ENCODE measurements at regions not wholly inside any gene's neighbourhood (a gene's known extent, or its start where the extent isn't known, plus 50 kb on each side); places are given as distances from the start of the nearest gene placed in this dataset.

DNA sequence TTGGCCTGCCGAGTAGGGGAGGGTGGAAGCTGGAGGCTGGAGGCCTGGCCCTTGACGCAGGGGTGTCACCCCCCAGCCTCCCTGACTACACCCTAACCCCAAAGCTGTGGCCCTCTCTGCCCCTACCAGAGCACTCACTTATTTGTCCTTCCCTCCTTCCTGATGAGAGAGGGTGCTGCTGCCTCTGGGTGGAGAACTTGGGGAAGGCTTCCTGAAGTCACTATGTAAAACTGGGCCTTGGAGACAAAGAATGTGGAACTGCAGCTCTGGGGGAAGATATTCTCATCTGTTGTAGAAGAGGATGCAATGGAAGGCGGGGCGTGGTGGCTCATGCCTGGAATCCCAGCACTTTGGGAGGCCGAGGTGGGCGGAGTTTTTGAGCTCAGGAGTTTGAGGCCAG lies 485.2 kb downstream of the ZNF536 start:
- no peak overlapping the region for H3K27ac Mint-ChIP-seq
- no peaks in the 10 kb centered on the region for H3K36me3 Mint-ChIP-seq
- H3K9me3 Mint-ChIP-seq: peaks cover 7% of the 10 kb centered on the region
- peaks cover 2% of the 10 kb centered on the region for H3K4me1 Mint-ChIP-seq
- DNase-seq (ENCODE audit: low spot score in 2 of 2, unreplicated experiment in 2 of 2): no peak
- TF ChIP-seq, protein P1, sequence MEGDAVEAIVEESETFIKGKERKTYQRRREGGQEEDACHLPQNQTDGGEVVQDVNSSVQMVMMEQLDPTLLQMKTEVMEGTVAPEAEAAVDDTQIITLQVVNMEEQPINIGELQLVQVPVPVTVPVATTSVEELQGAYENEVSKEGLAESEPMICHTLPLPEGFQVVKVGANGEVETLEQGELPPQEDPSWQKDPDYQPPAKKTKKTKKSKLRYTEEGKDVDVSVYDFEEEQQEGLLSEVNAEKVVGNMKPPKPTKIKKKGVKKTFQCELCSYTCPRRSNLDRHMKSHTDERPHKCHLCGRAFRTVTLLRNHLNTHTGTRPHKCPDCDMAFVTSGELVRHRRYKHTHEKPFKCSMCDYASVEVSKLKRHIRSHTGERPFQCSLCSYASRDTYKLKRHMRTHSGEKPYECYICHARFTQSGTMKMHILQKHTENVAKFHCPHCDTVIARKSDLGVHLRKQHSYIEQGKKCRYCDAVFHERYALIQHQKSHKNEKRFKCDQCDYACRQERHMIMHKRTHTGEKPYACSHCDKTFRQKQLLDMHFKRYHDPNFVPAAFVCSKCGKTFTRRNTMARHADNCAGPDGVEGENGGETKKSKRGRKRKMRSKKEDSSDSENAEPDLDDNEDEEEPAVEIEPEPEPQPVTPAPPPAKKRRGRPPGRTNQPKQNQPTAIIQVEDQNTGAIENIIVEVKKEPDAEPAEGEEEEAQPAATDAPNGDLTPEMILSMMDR (IDR thresholded peaks at IDR 0.05; ENCODE audit: unreplicated experiment): no peak
- no peak overlapping the region for H3K4me3 Mint-ChIP-seq
- H3K27me3 Mint-ChIP-seq (ENCODE audit: low read depth): peaks cover 8% of the 10 kb centered on the region

DNA sequence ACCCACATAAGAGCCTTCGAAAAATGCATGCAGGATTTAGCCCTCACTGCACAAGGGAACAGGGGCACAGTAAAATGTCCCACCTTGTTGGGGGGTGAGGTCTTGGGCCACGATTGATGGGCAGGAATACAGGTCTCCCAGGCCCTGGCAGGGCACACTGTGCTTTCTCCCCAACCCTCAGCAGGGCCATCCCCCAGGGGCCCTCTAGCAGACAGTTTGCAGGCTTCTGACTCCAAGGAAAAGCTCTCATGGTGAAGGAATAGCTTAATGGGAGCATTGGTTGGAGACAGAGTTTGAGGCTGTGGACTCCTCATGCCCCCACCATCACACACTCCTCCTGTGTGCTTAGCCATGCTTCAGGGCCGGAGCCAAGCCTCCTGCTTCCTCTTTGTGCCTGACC lies 484.6 kb downstream of the ZNF536 start:
- H3K36me3 Mint-ChIP-seq: no peaks in the 10 kb centered on the region
- H3K27me3 Mint-ChIP-seq (ENCODE audit: low read depth): peaks cover 8% of the 10 kb centered on the region
- no peak overlapping the region for H3K27ac Mint-ChIP-seq
- TF ChIP-seq, protein P1 (IDR thresholded peaks at IDR 0.05; ENCODE audit: unreplicated experiment): no peak
- no peak for DNase-seq (ENCODE audit: low spot score in 2 of 2, unreplicated experiment in 2 of 2)
- no peak overlapping the region for H3K4me3 Mint-ChIP-seq
- H3K4me1 Mint-ChIP-seq: peaks cover 2% of the 10 kb centered on the region
- H3K9me3 Mint-ChIP-seq: peaks cover 7% of the 10 kb centered on the region

DNA sequence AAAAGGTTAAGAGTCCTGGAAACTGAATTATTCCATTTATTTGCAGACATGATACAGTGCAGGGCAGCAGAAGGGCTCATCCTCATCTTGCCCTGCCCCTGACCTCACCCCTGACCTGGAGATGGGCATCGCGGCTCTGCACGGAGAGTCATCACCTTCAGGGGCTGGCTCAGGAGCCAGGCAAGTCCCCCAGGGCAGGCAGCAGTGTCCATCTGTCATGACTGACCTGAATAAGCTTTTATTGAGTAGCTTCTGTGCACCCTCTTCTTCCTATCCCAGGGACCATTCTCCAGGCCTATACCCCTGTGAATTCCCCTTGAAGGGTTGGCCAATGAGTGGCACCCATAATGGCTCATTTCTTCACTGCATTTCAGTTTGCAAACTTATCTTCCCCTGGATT lies 484.2 kb downstream of the ZNF536 start:
- H3K4me3 Mint-ChIP-seq: no peak overlapping the region
- peaks cover 2% of the 10 kb centered on the region for H3K4me1 Mint-ChIP-seq
- no peaks in the 10 kb centered on the region for H3K36me3 Mint-ChIP-seq
- H3K27me3 Mint-ChIP-seq (ENCODE audit: low read depth): peaks cover 5% of the 10 kb centered on the region
- DNase-seq (ENCODE audit: low spot score in 2 of 2, unreplicated experiment in 2 of 2): no peak
- TF ChIP-seq, protein P1 (IDR thresholded peaks at IDR 0.05; ENCODE audit: unreplicated experiment): no peak
- no peak overlapping the region for H3K27ac Mint-ChIP-seq
- H3K9me3 Mint-ChIP-seq: peaks cover 7% of the 10 kb centered on the region

DNA sequence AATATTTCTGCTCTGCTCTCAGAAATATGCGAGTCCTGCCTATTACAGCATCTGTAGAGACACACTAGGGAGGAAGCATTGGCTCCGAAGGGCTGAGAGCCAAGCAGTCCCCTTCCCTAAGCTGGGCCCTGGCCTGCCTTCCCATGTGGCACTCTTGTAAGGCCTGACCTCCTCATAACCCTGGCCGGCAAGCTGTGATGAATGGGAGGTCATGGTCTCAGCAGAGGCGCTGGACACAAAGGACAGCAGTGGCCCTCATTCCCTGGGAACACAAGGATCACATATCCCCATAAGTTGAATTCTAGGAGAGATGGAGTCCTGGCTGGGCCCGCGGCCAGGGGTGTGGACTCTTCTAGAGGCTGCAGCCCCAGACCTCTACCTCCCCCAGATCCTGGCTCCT lies 483.3 kb downstream of the ZNF536 start:
- peaks cover 7% of the 10 kb centered on the region for H3K9me3 Mint-ChIP-seq
- no peak overlapping the region for H3K27ac Mint-ChIP-seq
- H3K4me3 Mint-ChIP-seq: no peak overlapping the region
- peaks cover 4% of the 10 kb centered on the region for H3K27me3 Mint-ChIP-seq (ENCODE audit: low read depth)
- TF ChIP-seq, protein P1 (IDR thresholded peaks at IDR 0.05; ENCODE audit: unreplicated experiment): no peak
- no peaks in the 10 kb centered on the region for H3K36me3 Mint-ChIP-seq
- no peak for DNase-seq (ENCODE audit: low spot score in 2 of 2, unreplicated experiment in 2 of 2)
- H3K4me1 Mint-ChIP-seq: peaks cover 2% of the 10 kb centered on the region

DNA sequence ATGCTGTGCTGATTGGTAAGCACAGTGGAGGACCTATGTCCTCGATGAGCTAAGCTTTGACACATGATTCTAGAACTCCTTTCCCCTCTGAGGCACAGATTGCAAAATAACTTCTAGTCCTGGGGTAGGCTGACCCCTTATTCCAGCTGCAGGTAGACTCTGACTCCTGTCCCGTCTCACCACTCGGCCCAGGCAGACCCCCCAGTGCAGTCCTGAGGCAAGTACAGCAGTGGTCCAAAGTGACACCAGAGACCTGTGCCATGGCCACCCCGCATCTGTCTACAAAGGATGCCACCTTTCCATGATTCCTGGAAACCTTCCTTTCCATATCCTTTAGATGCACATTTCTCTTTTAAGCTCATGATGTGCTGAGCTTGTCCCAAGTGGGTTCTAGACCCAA lies 482.5 kb downstream of the ZNF536 start:
- peaks cover 6% of the 10 kb centered on the region for H3K4me1 Mint-ChIP-seq
- H3K36me3 Mint-ChIP-seq: no peaks in the 10 kb centered on the region
- H3K27ac Mint-ChIP-seq: no peak overlapping the region
- no peaks in the 10 kb centered on the region for H3K9me3 Mint-ChIP-seq
- peaks cover 2% of the 10 kb centered on the region for H3K27me3 Mint-ChIP-seq (ENCODE audit: low read depth)
- H3K4me3 Mint-ChIP-seq: no peak overlapping the region
- TF ChIP-seq, protein P1 (IDR thresholded peaks at IDR 0.05; ENCODE audit: unreplicated experiment): no peak
- DNase-seq (ENCODE audit: low spot score in 2 of 2, unreplicated experiment in 2 of 2): no peak

DNA sequence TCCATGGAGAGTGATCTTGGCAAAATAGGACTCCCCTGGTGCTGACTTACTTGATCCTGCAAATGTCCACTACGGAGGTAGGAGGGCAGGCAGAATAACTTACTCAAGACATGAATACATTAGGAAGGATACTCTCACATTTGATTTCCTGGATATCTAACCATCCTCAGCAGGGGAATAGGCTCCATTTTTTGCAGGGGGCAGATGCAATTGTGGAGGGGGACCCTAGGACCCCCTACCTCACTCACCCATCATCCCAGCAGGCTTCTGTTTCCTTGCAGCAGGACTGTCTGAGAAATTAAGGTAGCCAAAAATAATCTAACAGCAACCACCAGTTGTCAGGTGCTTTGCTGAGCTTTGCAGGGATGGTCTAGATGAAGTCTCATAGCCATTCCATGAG lies 482.0 kb downstream of the ZNF536 start:
- Mint-ChIP-seq H3K27ac (no peak overlapping the region), H3K4me1 (peaks cover 11% of the 10 kb centered on the region), H3K4me3 (no peak overlapping the region), H3K9me3 (no peaks in the 10 kb centered on the region), H3K36me3 (no peaks in the 10 kb centered on the region), H3K27me3 (ENCODE audit: low read depth) (peaks cover 2% of the 10 kb centered on the region)
- TF ChIP-seq, protein P1 (IDR thresholded peaks at IDR 0.05; ENCODE audit: unreplicated experiment): no peak
- no peak for DNase-seq (ENCODE audit: low spot score in 2 of 2, unreplicated experiment in 2 of 2)

Data from mesothelial cell of epicardium (in vitro differentiated cells).